GM12891 (cell line): ENCODE measurements at regions not wholly inside any gene's neighbourhood (a gene's known extent, or its start where the extent isn't known, plus 50 kb on each side); places are given as distances from the start of the nearest gene placed in this dataset.

Experiments
- DNase-seq: peaks from one replicate; pipeline ENCODE4 v3.0.0; 2011; ENCODE audit warnings: low spot score; ENCODE audit not compliant: insufficient read length
- FAIRE-seq: peaks from 2 replicates; lab custom pipeline; 2011; peaks lifted over from hg19 to GRCh38; lab: Jason Lieb, UNC
- PAX5 ChIP-seq: IDR thresholded peaks from 2 replicates; pipeline ENCODE4 v1.6.1; 2011; ENCODE audit warnings: low read length, moderate library complexity, mild to moderate bottlenecking; ENCODE audit not compliant: insufficient read depth, severe bottlenecking
- POLR2A ChIP-seq: IDR thresholded peaks from 2 replicates; pipeline ENCODE4 v1.6.1; 2011; ENCODE audit warnings: low read depth, low read length, control low read depth
- POLR2AphosphoS5 ChIP-seq: IDR thresholded peaks from 2 replicates; pipeline ENCODE4 v1.6.1; 2011; ENCODE audit warnings: low read depth, low read length, control low read depth
- POU2F2 ChIP-seq: IDR thresholded peaks from 2 replicates; pipeline ENCODE4 v1.6.1; 2011; ENCODE audit warnings: low read depth, mild to moderate bottlenecking, control low read depth, low read length, moderate library complexity
- SPI1 ChIP-seq: IDR thresholded peaks from 2 replicates; pipeline ENCODE4 v1.6.1; 2011; ENCODE audit warnings: low read depth, low read length, control low read depth
- TAF1 ChIP-seq: IDR thresholded peaks from 2 replicates; pipeline ENCODE4 v1.6.1; 2011; ENCODE audit warnings: low read depth, low read length, control low read depth

- FAIRE-seq (no peak), DNase-seq (no peak)
- no peak for TF ChIP-seq POU2F2
Observed at GRCh38 chr13:63700350-63700749, 2284.7 kb upstream of the PCDH20 start.

GRCh38 chr13:63699948-63700347 lies 2284.3 kb upstream of the PCDH20 start:
- DNase-seq (no peak), FAIRE-seq (no peak)
- TF ChIP-seq PAX5 (no peak), SPI1 (no peak), POU2F2 (no peak), POLR2AphosphoS5 (no peak), TAF1 (no peak), POLR2A (no peak)

GRCh38 chr13:63696055-63696454 lies 2280.4 kb upstream of the PCDH20 start:
- DNase-seq (no peak), FAIRE-seq (no peak)
- TF ChIP-seq TAF1 (no peak), POU2F2 (no peak), POLR2A (no peak), PAX5 (no peak), SPI1 (no peak), POLR2AphosphoS5 (no peak)

GRCh38 chr13:63693696-63694095 lies 2278.0 kb upstream of the PCDH20 start:
- FAIRE-seq (no peak), DNase-seq (no peak)
- TF ChIP-seq POU2F2, result no peak
- no peak for TF ChIP-seq POLR2A
- TF ChIP-seq TAF1, result no peak
- TF ChIP-seq SPI1, result no peak
- TF ChIP-seq PAX5, result no peak
- TF ChIP-seq POLR2AphosphoS5, result no peak

- TF ChIP-seq POLR2A, result no peak
- no peak for TF ChIP-seq SPI1
- TF ChIP-seq POU2F2, result no peak
- TF ChIP-seq POLR2AphosphoS5, result no peak
- no peak for TF ChIP-seq PAX5
- no peak for TF ChIP-seq TAF1
- DNase-seq, result no peak
- no peak for FAIRE-seq
Observed at GRCh38 chr13:63691474-63691873, 2275.8 kb upstream of the PCDH20 start.

- no peak for FAIRE-seq
Observed at GRCh38 chr13:63690672-63691071, 2275.0 kb upstream of the PCDH20 start.

GRCh38 chr13:63684822-63685221 lies 2269.2 kb upstream of the PCDH20 start:
- no peak for FAIRE-seq
- TF ChIP-seq POLR2AphosphoS5 (no peak), SPI1 (no peak), PAX5 (no peak), POU2F2 (no peak), POLR2A (no peak), TAF1 (no peak)
- no peak for DNase-seq

More at GRCh38 chr13:63690672-63691071, 2275.0 kb upstream of the PCDH20 start:
- no peak for TF ChIP-seq TAF1
- no peak for TF ChIP-seq POLR2AphosphoS5
- TF ChIP-seq SPI1, result no peak
- no peak for TF ChIP-seq PAX5
- TF ChIP-seq POU2F2, result no peak
- TF ChIP-seq POLR2A, result no peak
- no peak for DNase-seq

- FAIRE-seq (no peak), DNase-seq (no peak)
- TF ChIP-seq SPI1, result no peak
- no peak for TF ChIP-seq POLR2AphosphoS5
- no peak for TF ChIP-seq PAX5
- no peak for TF ChIP-seq POLR2A
- TF ChIP-seq TAF1, result no peak
- TF ChIP-seq POU2F2, result no peak
Observed at GRCh38 chr13:63680704-63681103, 2265.1 kb upstream of the PCDH20 start.

GRCh38 chr13:63671296-63671695 lies 2255.6 kb upstream of the PCDH20 start:
- DNase-seq (no peak), FAIRE-seq (no peak)
- TF ChIP-seq SPI1 (no peak), TAF1 (no peak)

GRCh38 chr13:63651394-63651793 lies 2235.7 kb upstream of the PCDH20 start:
- DNase-seq (no peak), FAIRE-seq (no peak)
- TF ChIP-seq POLR2A (no peak), TAF1 (no peak), POLR2AphosphoS5 (no peak), PAX5 (no peak), POU2F2 (no peak), SPI1 (no peak)

- no peak for DNase-seq
- no peak for TF ChIP-seq PAX5
- TF ChIP-seq SPI1, result no peak
- no peak for TF ChIP-seq POU2F2
- no peak for TF ChIP-seq TAF1
- no peak for TF ChIP-seq POLR2AphosphoS5
- TF ChIP-seq POLR2A, result no peak
- FAIRE-seq, result no peak
Observed at GRCh38 chr13:63643543-63643942, 2227.9 kb upstream of the PCDH20 start.
